GM18526 (cell line): ENCODE measurements at regions not wholly inside any gene's neighbourhood (a gene's known extent, or its start where the extent isn't known, plus 50 kb on each side); places are given as distances from the start of the nearest gene placed in this dataset.

Experiments
- POLR2A ChIP-seq: IDR thresholded peaks from 3 replicates; pipeline ENCODE4 v1.6.1; 2011; ENCODE audit not compliant: insufficient read length; ENCODE audit errors: extremely low read depth

DNA sequence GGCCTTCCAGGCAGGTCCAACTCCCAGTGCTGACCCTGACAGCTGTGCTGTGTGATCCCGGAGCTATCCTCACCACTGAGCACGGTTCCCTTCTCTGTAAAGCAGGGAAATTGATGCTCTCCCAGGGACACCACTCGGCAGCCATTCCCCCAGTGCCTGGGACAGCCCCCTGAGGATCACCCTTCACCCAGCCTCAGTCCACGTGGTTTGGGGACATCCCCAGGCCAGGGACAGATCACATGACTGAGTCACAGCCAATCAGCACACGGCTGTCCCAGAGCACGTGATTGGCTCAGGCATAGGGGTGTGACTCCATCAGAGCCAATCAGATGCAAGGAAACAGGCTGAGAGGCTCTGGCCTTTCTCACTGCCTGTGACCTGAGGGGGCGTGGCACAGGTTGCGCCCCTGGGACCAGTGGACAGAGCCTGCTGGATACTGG, 68.8 kb upstream of the SFSWAP start:
- no peak for TF ChIP-seq POLR2A

GRCh38 chr12:131642771-131643170, 68.1 kb upstream of the SFSWAP start:
- no peak for TF ChIP-seq POLR2A

DNA sequence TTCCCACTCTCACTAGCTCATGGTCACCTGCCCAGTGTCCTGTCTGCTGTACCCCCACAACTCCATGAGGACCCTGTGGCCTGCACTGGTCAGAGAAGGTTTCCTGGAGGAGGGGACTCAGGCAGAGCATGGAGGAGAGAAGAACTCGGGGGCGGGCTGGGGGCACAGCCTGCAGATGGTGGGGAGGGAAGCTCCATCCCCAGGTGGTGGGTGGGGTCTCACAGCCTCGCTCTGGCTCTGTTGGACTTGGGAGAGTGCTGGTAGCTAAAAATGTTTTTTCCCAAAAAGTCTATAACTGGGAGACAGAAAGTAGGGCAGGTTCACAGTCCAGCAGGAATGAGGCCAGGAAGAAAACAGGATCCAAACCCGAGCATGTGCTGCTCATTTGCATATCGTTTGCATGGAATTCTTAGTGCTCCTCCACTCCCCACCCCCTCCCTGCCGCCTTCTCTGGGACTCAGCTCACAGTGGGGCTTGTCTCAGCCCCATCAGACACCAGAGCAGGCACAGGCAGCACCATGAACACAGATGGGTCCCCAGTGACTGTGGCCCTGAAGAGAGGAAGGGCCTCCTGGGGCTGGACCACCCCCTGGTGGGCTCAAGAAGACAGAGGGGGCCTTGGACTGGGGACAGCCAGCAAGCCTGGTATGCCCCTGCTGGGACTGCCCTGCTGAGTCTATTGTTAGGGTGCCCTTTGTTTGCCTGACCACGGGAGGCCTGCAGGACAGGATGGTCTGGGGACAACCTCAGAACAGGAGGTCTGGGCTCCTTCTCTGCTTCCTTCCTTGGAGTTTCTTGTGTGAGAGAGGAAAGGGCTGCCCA, 67.0 kb upstream of the SFSWAP start:
- TF ChIP-seq POLR2A = no peak

- no peak for TF ChIP-seq POLR2A
Observed at GRCh38 chr12:131644481-131644880, 66.4 kb upstream of the SFSWAP start.

GRCh38 chr12:131647667-131648066, 63.2 kb upstream of the SFSWAP start:
- TF ChIP-seq POLR2A = no peak
